WTC11 (cell line): ENCODE measurements at regions not wholly inside any gene's neighbourhood (a gene's known extent, or its start where the extent isn't known, plus 50 kb on each side); places are given as distances from the start of the nearest gene placed in this dataset.

Source experiments
- ATAC-seq: fragments of 200-7000 bp; cut with Tn5 transposase; 2 replicates; pipeline ENCODE4 v1.10.0; 2021; ENCODE audit warnings: mild to moderate bottlenecking, moderate library complexity
- CTCF ChIA-PET: fragments of 300-600 bp; sonication (Branson Sonifier 250); formaldehyde crosslinking; loops from one replicate; lab custom pipeline; 2021; ENCODE audit warnings: antibody characterized with exemption; lab: Charles Lee
- POLR2A ChIA-PET: fragments of 350-600 bp; sonication (Branson Sonifier 250); formaldehyde crosslinking; loops from one replicate; lab custom pipeline; 2021; ENCODE audit warnings: antibody characterized with exemption; lab: Charles Lee
- DNase-seq: peaks from one replicate; pipeline ENCODE4 v3.0.0; 2021; ENCODE audit warnings: low spot score
- H3K27ac Mint-ChIP-seq: 2 replicates; pipeline ENCODE4 v1.8.0; 2021; ENCODE audit warnings: mixed read lengths
- H3K27me3 Mint-ChIP-seq: 2 replicates; pipeline ENCODE4 v1.8.0; 2021; ENCODE audit warnings: low read depth, mild to moderate bottlenecking, moderate library complexity, mixed read lengths
- H3K36me3 Mint-ChIP-seq: 2 replicates; pipeline ENCODE4 v1.8.0; 2021; ENCODE audit warnings: mixed read lengths
- H3K4me1 Mint-ChIP-seq: 2 replicates; pipeline ENCODE4 v1.8.0; 2022; ENCODE audit warnings: mixed read lengths
- H3K4me3 Mint-ChIP-seq: 2 replicates; pipeline ENCODE4 v1.8.0; 2021; ENCODE audit warnings: mild to moderate bottlenecking, moderate library complexity, mixed read lengths
- H3K9me3 Mint-ChIP-seq: 2 replicates; pipeline ENCODE4 v1.8.0; 2021; ENCODE audit warnings: mixed read lengths
- ATF2 ChIP-seq: sonication (generic); formaldehyde crosslinking; IDR thresholded peaks from 2 replicates; pipeline ENCODE4 v1.8.1; 2022; ENCODE audit warnings: low read depth, missing genetic modification reagents, borderline replicate concordance
- CTCF ChIP-seq: fragments of 200-600 bp; IDR thresholded peaks from 2 replicates; pipeline ENCODE4 v1.8.0; 2022; ENCODE audit warnings: antibody characterized with exemption
- EMX1 ChIP-seq: fragments of 250-450 bp; sonication (Bioruptor Pico); IDR thresholded peaks from 2 replicates; pipeline ENCODE4 v1.8.0; 2021; ENCODE audit warnings: mild to moderate bottlenecking
- FOXP4 ChIP-seq: sonication (generic); formaldehyde crosslinking; IDR thresholded peaks from 2 replicates; pipeline ENCODE4 v1.8.0; 2022; ENCODE audit warnings: mild to moderate bottlenecking, missing genetic modification reagents
- IRF2 ChIP-seq: sonication (generic); formaldehyde crosslinking; IDR thresholded peaks from 2 replicates; pipeline ENCODE4 v1.8.0; 2022; ENCODE audit warnings: low read depth, missing genetic modification reagents, borderline replicate concordance
- JAZF1 ChIP-seq: fragments of 250-450 bp; sonication (Bioruptor Pico); IDR thresholded peaks from 2 replicates; pipeline ENCODE4 v1.9.0; 2021; ENCODE audit warnings: moderate library complexity, mild to moderate bottlenecking, inconsistent platforms
- NR2C2 ChIP-seq: sonication (generic); formaldehyde crosslinking; IDR thresholded peaks from 2 replicates; pipeline ENCODE4 v1.8.0; 2022; ENCODE audit warnings: mild to moderate bottlenecking, missing genetic modification reagents
- NR3C1 ChIP-seq: sonication (generic); formaldehyde crosslinking; conservative IDR thresholded peaks from 2 replicates; pipeline ENCODE4 v1.8.1; 2023; ENCODE audit warnings: low read depth, mild to moderate bottlenecking, missing genetic modification reagents
- PRDM15 ChIP-seq: sonication (generic); formaldehyde crosslinking; IDR thresholded peaks from 2 replicates; pipeline ENCODE4 v1.8.0; 2022; ENCODE audit warnings: missing genetic modification reagents
- RELA ChIP-seq: sonication (generic); formaldehyde crosslinking; IDR thresholded peaks from 2 replicates; pipeline ENCODE4 v1.8.1; 2022; ENCODE audit warnings: missing genetic modification reagents, mild to moderate bottlenecking, borderline replicate concordance
- SMAD4 ChIP-seq: sonication (generic); formaldehyde crosslinking; IDR thresholded peaks from 2 replicates; pipeline ENCODE4 v1.8.0; 2022; ENCODE audit warnings: mild to moderate bottlenecking, missing genetic modification reagents
- SP1 ChIP-seq: sonication (generic); formaldehyde crosslinking; conservative IDR thresholded peaks from 2 replicates; pipeline ENCODE4 v1.8.1; 2022; ENCODE audit warnings: missing genetic modification reagents
- TEAD1 ChIP-seq: sonication (generic); formaldehyde crosslinking; IDR thresholded peaks from 2 replicates; pipeline ENCODE4 v1.8.0; 2022; ENCODE audit warnings: mild to moderate bottlenecking, missing genetic modification reagents
- USF1 ChIP-seq: sonication (generic); formaldehyde crosslinking; IDR thresholded peaks from 2 replicates; pipeline ENCODE4 v1.8.0; 2022; ENCODE audit warnings: mild to moderate bottlenecking, missing genetic modification reagents
- ZNF219 ChIP-seq: sonication (generic); formaldehyde crosslinking; IDR thresholded peaks from 2 replicates; pipeline ENCODE4 v1.8.0; 2023; ENCODE audit warnings: missing genetic modification reagents, mild to moderate bottlenecking, borderline replicate concordance
- ZNF281 ChIP-seq: sonication (generic); formaldehyde crosslinking; IDR thresholded peaks from 2 replicates; pipeline ENCODE4 v1.8.0; 2023; ENCODE audit warnings: mild to moderate bottlenecking, missing genetic modification reagents
- ZNF671 ChIP-seq: fragments of 250-450 bp; sonication (Bioruptor Pico); IDR thresholded peaks from 2 replicates; pipeline ENCODE4 v1.8.0; 2021; ENCODE audit warnings: mild to moderate bottlenecking

GRCh38 chr1:164921493-164921892 lies 362.5 kb downstream of the PBX1 start (continued):
- no peak for TF ChIP-seq IRF2 (CRISPR knock-in tag)
- no peak for TF ChIP-seq EMX1

GRCh38 chr1:164918140-164918539 lies 359.2 kb downstream of the PBX1 start:
- H3K27me3 Mint-ChIP-seq, result no peaks in the 10 kb centered on the region
- no peak overlapping the region for H3K4me3 Mint-ChIP-seq
- no peak for TF ChIP-seq SP1 (CRISPR knock-in tag)
- TF ChIP-seq ZNF671, result no peak
- no peak for TF ChIP-seq CTCF
- no peak for TF ChIP-seq JAZF1 (CRISPR knock-in tag)
- no peak for TF ChIP-seq NR2C2 (CRISPR knock-in tag)
- no peak for TF ChIP-seq ATF2 (CRISPR knock-in tag)
- no peak for TF ChIP-seq RELA (CRISPR knock-in tag)
- TF ChIP-seq, all 79 proteins: peak for 0
- POLR2A ChIA-PET, result no interaction called here
- no peak overlapping the region for H3K27ac Mint-ChIP-seq
- no peaks in the 10 kb centered on the region for H3K36me3 Mint-ChIP-seq
- H3K9me3 Mint-ChIP-seq, result no peaks in the 10 kb centered on the region
- peaks cover 8% of the 10 kb centered on the region; the same call in 1 of the 2 replicates for H3K4me1 Mint-ChIP-seq
- CTCF ChIA-PET, result no interaction called here
- no peak for DNase-seq
- ATAC-seq, result no peak

- POLR2A ChIA-PET, result no interaction called here
- TF ChIP-seq FOXP4 (CRISPR knock-in tag) (no peak), SMAD4 (CRISPR knock-in tag) (no peak), IRF2 (CRISPR knock-in tag) (no peak), ZNF281 (CRISPR knock-in tag) (no peak), NR3C1 (CRISPR knock-in tag) (no peak), EMX1 (no peak)
- TF ChIP-seq, all 79 proteins: peak for 0
- DNase-seq, result no peak
- H3K27ac Mint-ChIP-seq, result no peak overlapping the region
- no peak for ATAC-seq
- H3K36me3 Mint-ChIP-seq, result no peaks in the 10 kb centered on the region
- no peaks in the 10 kb centered on the region for H3K27me3 Mint-ChIP-seq
- no peaks in the 10 kb centered on the region for H3K9me3 Mint-ChIP-seq
- no peak overlapping the region for H3K4me3 Mint-ChIP-seq
- H3K4me1 Mint-ChIP-seq, result peaks cover 9% of the 10 kb centered on the region
- CTCF ChIA-PET, result interaction anchor here (0.9 kb wide), 1 partner anchor 143 kb away, joined by 3 read pairs; no protein-coding TSS in a partner anchor
These were observed 355.2 kb downstream of the PBX1 start for GRCh38 chr1:164914208-164914607.

GRCh38 chr1:164912290-164912689 lies 353.3 kb downstream of the PBX1 start:
- ChIA-PET CTCF (interaction anchor here (1.3 kb wide), 1 partner anchor 164 kb away, joined by 3 read pairs; no protein-coding TSS in a partner anchor), POLR2A (no interaction called here)
- Mint-ChIP-seq H3K4me3 (no peak overlapping the region), H3K4me1 (peaks cover 9% of the 10 kb centered on the region), H3K36me3 (no peaks in the 10 kb centered on the region), H3K27ac (no peak overlapping the region), H3K9me3 (no peaks in the 10 kb centered on the region), H3K27me3 (no peaks in the 10 kb centered on the region)
- DNase-seq, result no peak
- ATAC-seq, result no peak
- TF ChIP-seq ZNF219 (CRISPR knock-in tag) (no peak), USF1 (CRISPR knock-in tag) (no peak), PRDM15 (no peak), TEAD1 (CRISPR knock-in tag) (no peak)
